Gastroesophageal sphincter (tissue), 3 donors: ENCODE measurements at regions not wholly inside any gene's neighbourhood (a gene's known extent, or its start where the extent isn't known, plus 50 kb on each side); places are given as distances from the start of the nearest gene placed in this dataset.

Source experiments
- EP300 ChIP-seq: sonication (generic); formaldehyde crosslinking; IDR thresholded peaks from one replicate; pipeline ENCODE4 v1.6.1; 2017; ENCODE audit warnings: antibody characterized with exemption, mild to moderate bottlenecking
- POLR2AphosphoS5 ChIP-seq: sonication (generic); formaldehyde crosslinking; IDR thresholded peaks from one replicate; pipeline ENCODE4 v1.6.1; 2017; ENCODE audit warnings: antibody characterized with exemption
- TF ChIP-seq, protein P1 (sequence below), 4 experiments: fragments of 200-600 bp in 2 of 4; fragments of 450-650 bp in 2 of 4; sonication (generic) in 1 of 4; IDR thresholded peaks; one replicate each; pipeline ENCODE4 v1.5.1; 2017 to 2019; ENCODE audit warnings: antibody characterized with exemption in 4 of 4, mild to moderate bottlenecking in 2 of 4, moderate library complexity in 2 of 4

GRCh38 chr1:55507578-55507931 is 292.4 kb upstream of the USP24 start:
- TF ChIP-seq, protein P1, sequence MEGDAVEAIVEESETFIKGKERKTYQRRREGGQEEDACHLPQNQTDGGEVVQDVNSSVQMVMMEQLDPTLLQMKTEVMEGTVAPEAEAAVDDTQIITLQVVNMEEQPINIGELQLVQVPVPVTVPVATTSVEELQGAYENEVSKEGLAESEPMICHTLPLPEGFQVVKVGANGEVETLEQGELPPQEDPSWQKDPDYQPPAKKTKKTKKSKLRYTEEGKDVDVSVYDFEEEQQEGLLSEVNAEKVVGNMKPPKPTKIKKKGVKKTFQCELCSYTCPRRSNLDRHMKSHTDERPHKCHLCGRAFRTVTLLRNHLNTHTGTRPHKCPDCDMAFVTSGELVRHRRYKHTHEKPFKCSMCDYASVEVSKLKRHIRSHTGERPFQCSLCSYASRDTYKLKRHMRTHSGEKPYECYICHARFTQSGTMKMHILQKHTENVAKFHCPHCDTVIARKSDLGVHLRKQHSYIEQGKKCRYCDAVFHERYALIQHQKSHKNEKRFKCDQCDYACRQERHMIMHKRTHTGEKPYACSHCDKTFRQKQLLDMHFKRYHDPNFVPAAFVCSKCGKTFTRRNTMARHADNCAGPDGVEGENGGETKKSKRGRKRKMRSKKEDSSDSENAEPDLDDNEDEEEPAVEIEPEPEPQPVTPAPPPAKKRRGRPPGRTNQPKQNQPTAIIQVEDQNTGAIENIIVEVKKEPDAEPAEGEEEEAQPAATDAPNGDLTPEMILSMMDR (IDR thresholded peaks at IDR 0.05) = no peak
- TF ChIP-seq POLR2AphosphoS5 = no peak
- no peak for TF ChIP-seq EP300
